DMS153 treated with DMSO at 0.1 percent for 48 hours (cell line): ENCODE measurements at regions not wholly inside any gene's neighbourhood (a gene's known extent, or its start where the extent isn't known, plus 50 kb on each side); places are given as distances from the start of the nearest gene placed in this dataset.
"Not testable (repeated sequence)": the region's sequence is repeated elsewhere in the genome, so short reads cannot be mapped to it uniquely, and the experiment has no call there.

ENCODE experiments used
- DNase-seq: peaks from one replicate; lab custom pipeline; 2025; ENCODE audit not compliant: unreplicated experiment; lab: John Stamatoyannopoulos, UW

GRCh38 chr7:55299273-55299967, 65.7 kb upstream of the LANCL2 start:
- no peak for DNase-seq

GRCh38 chr7:55303220-55303619, 61.9 kb upstream of the LANCL2 start:
- no peak for DNase-seq

GRCh38 chr7:55304018-55304762, 60.9 kb upstream of the LANCL2 start:
- DNase-seq = no peak

GRCh38 chr7:55305135-55305534, 60.0 kb upstream of the LANCL2 start:
- no peak for DNase-seq

- no peak for DNase-seq
Measured at GRCh38 chr7:55306331-55306730, 58.8 kb upstream of the LANCL2 start.

GRCh38 chr7:55307123-55307916, 57.8 kb upstream of the LANCL2 start:
- no peak for DNase-seq

GRCh38 chr7:55308186-55308929, 56.8 kb upstream of the LANCL2 start:
- no peak for DNase-seq

GRCh38 chr7:55309040-55309991, 55.8 kb upstream of the LANCL2 start:
- DNase-seq = no peak

- no peak for DNase-seq
Measured at GRCh38 chr7:55310287-55311025, 54.7 kb upstream of the LANCL2 start.

GRCh38 chr7:55311892-55312291, 53.2 kb upstream of the LANCL2 start:
- not testable (repeated sequence) for DNase-seq

GRCh38 chr7:55313671-55314070, 51.5 kb upstream of the LANCL2 start:
- DNase-seq = not testable (repeated sequence)

- DNase-seq = no peak
Measured at GRCh38 chr7:55314967-55315366, 50.2 kb upstream of the LANCL2 start.
